ENCODE measurements at regions not wholly inside any gene's neighbourhood (a gene's known extent, or its start where the extent isn't known, plus 50 kb on each side); places are given as distances from the start of the nearest gene placed in this dataset.

DNA sequence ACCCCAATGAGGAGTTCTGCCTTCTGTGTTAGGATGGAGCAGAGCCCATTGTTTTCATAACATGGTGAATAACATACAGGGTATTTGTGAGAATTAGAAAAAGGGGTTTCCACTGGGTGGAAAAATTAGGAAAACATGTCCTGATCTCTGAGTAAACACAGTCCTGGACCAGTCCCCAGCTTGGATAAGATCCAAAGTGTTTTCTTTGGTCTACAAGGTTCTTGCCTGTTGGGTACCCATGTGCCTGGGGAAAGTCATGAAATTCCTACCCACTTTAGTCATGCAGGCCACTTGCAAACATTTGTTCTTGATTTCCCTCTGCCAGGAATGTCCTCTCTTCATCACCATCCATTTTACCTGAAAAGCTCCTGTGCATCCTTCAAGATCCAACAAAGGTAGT, 164.8 kb upstream of the DYNLRB2 start:
- no peak for DNase-seq
- TF ChIP-seq, protein P1, sequence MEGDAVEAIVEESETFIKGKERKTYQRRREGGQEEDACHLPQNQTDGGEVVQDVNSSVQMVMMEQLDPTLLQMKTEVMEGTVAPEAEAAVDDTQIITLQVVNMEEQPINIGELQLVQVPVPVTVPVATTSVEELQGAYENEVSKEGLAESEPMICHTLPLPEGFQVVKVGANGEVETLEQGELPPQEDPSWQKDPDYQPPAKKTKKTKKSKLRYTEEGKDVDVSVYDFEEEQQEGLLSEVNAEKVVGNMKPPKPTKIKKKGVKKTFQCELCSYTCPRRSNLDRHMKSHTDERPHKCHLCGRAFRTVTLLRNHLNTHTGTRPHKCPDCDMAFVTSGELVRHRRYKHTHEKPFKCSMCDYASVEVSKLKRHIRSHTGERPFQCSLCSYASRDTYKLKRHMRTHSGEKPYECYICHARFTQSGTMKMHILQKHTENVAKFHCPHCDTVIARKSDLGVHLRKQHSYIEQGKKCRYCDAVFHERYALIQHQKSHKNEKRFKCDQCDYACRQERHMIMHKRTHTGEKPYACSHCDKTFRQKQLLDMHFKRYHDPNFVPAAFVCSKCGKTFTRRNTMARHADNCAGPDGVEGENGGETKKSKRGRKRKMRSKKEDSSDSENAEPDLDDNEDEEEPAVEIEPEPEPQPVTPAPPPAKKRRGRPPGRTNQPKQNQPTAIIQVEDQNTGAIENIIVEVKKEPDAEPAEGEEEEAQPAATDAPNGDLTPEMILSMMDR (IDR thresholded peaks at IDR 0.05) = no peak
- Histone ChIP-seq H3K9me3 (no peaks in the 10 kb centered on the region), H3K4me1 (no peaks in the 10 kb centered on the region), H3K4me3 (no peak overlapping the region), H3K36me3 (ENCODE audit: insufficient read depth in 1 of 2, low read depth in 1 of 2) (no peaks in the 10 kb centered on the region), H3K27ac (no peak overlapping the region), H3K27me3 (ENCODE audit: insufficient read depth in 3 of 3, low read length in 2 of 3) (no peaks in the 10 kb centered on the region)
- intact Hi-C loops (cut with DNase I) = no loop called here
- ATAC-seq = no peak

DNA sequence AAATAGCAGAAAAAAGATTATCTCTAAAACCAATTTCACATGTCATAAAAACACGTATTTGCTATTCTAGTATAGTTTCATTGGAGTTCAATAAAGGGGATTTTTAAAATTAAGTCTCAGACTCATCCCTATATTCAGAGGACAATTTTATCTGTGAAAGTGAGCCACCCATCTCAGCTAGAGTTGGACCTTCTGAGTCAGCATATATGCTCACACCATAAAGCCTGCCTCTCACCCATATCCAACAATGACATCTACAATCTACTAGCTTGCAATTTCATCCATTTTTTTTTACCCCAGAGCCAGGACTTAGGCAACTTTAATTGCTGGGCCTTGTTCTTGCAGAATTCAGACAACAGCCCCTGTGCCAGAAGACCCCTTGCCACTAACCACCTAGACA, 165.3 kb upstream of the DYNLRB2 start:
- 94 to 95% (median 95%) methylated on average over 1 of the region's 1 CpG for WGBS, 3 donors
- Histone ChIP-seq H3K9me3 (no peaks in the 10 kb centered on the region), H3K36me3 (ENCODE audit: insufficient read depth in 1 of 2, low read depth in 1 of 2) (no peaks in the 10 kb centered on the region), H3K4me1 (no peaks in the 10 kb centered on the region), H3K4me3 (no peak overlapping the region), H3K27ac (no peak overlapping the region), H3K27me3 (ENCODE audit: insufficient read depth in 3 of 3, low read length in 2 of 3) (no peaks in the 10 kb centered on the region)
- intact Hi-C loops (cut with DNase I) = no loop called here
- TF ChIP-seq, protein P1 (IDR thresholded peaks at IDR 0.05) = no peak
- ATAC-seq (no peak), DNase-seq (no peak)

DNA sequence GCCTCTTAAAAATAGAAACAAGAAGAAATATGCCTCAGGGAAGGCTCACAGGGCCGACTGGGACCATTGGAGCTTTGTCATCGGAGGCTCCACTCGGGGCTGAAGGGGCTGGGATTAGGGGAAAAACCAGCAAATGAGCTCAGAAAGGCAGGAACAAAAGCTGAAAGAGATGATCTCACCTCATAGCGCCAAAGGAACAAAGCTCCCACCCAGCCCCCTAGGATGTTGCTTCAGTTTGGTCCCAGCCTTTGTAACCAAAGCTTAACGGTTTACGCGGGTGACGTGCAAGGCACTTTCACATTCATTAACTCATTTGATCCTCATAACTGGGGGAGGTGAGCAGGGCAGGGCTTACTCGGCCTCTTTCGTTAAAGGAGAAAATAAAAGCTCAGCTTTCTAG, 168.5 kb upstream of the DYNLRB2 start:
- no peak for DNase-seq
- Histone ChIP-seq H3K27ac (no peak overlapping the region), H3K27me3 (ENCODE audit: insufficient read depth in 3 of 3, low read length in 2 of 3) (no peaks in the 10 kb centered on the region), H3K9me3 (no peaks in the 10 kb centered on the region), H3K4me3 (no peak overlapping the region), H3K36me3 (ENCODE audit: insufficient read depth in 1 of 2, low read depth in 1 of 2) (no peaks in the 10 kb centered on the region), H3K4me1 (no peaks in the 10 kb centered on the region)
- TF ChIP-seq, protein P1 (IDR thresholded peaks at IDR 0.05) = no peak
- ATAC-seq = no peak
- intact Hi-C loops (cut with DNase I) = no loop called here
- WGBS, 3 donors = 88% methylated on average over 10 of the region's 10 CpGs

DNA sequence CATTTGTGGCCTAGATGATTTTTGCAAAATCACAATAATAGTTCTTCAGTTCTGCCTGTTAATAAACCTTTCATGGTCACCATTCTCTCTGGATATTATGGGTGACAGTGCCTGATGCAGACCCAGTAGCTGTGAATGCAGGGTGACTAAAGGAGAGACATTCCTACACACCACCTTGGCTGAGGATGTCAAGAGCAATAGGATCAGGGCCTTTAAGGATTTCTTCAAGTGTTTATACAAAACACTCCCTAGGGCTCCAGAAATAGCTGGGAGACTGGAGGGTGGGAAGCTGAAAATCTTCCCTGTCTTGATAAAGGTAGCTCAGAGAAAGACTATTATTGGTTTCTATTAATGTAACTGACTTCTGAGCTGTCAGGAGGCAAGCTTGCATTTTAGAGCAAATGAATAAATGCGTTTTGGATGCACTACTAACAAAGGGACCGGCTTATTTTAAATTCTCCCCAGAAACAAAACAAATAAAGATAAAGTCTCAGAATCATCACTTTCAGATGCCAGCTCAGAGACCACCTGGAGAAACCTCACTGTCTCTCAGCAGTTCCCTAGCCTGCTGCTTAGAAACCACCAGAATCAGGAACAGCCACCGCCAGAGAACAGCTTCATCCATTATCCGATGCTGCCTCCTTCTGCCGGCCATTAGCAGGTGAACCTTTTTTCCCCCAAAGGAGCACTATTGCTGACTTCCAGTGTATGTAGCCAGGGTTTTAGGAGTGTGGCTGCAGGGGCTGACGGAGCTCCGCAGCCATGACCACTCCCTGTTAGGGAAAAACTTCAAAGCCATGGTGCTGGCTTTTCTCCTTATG, 171.4 kb upstream of the DYNLRB2 start:
- Histone ChIP-seq H3K27me3 (ENCODE audit: insufficient read depth in 3 of 3, low read length in 2 of 3) (no peaks in the 10 kb centered on the region), H3K27ac (no peak overlapping the region), H3K36me3 (ENCODE audit: insufficient read depth in 1 of 2, low read depth in 1 of 2) (no peaks in the 10 kb centered on the region), H3K4me3 (no peak overlapping the region), H3K4me1 (no peaks in the 10 kb centered on the region), H3K9me3 (no peaks in the 10 kb centered on the region)
- ATAC-seq (no peak), DNase-seq (no peak)
- 40 to 48% (median 44%) methylated on average over 7 of the region's 7 CpGs for WGBS, 3 donors
- intact Hi-C loops (cut with DNase I) = no loop called here
- TF ChIP-seq, protein P1 (IDR thresholded peaks at IDR 0.05) = no peak
